H1 (cell line): ENCODE measurements at regions not wholly inside any gene's neighbourhood (a gene's known extent, or its start where the extent isn't known, plus 50 kb on each side); places are given as distances from the start of the nearest gene placed in this dataset.

Source experiments
- CTCF ChIA-PET: fragments of 300-600 bp; sonication (Branson Sonifier 250); formaldehyde crosslinking; loops from one replicate; lab custom pipeline; 2021; ENCODE audit not compliant: partially characterized antibody; lab: Charles Lee
- POLR2A ChIA-PET: fragments of 300-600 bp; sonication (Branson Sonifier 250); formaldehyde crosslinking; loops from one replicate; lab custom pipeline; 2021; ENCODE audit warnings: inconsistent platforms; ENCODE audit not compliant: partially characterized antibody; lab: Charles Lee
- DNase-seq, 2 experiments: peaks; one replicate each; pipeline versions ENCODE4 v3.0.0 to v3.0.0-alpha.2; 2010 to 2022; ENCODE audit warnings: low spot score in 2 of 2, low read depth in 1 of 2, mixed read lengths in 1 of 2
- FAIRE-seq: peaks from 2 replicates; lab custom pipeline; 2011; peaks lifted over from hg19 to GRCh38; lab: Jason Lieb, UNC
- H2AFZ ChIP-seq: 2 replicates; pipeline ENCODE4 v1.8.1; 2012; ENCODE audit warnings: low read length, inconsistent platforms
- H2AK5ac ChIP-seq: 2 replicates; pipeline ENCODE4 v1.6.1; 2013; ENCODE audit warnings: low read depth, low read length
- H2BK120ac ChIP-seq: replicated peaks from 2 replicates; pipeline ENCODE3; 2013; ENCODE audit warnings: low read depth, low read length, inconsistent platforms
- H2BK12ac ChIP-seq: 2 replicates; pipeline ENCODE4 v1.6.1; 2013; ENCODE audit warnings: low read depth, low read length
- H2BK15ac ChIP-seq: 2 replicates; pipeline ENCODE4 v1.6.1; 2013; ENCODE audit warnings: low read length
- H2BK20ac ChIP-seq: 2 replicates; pipeline ENCODE4 v1.6.1; 2013; ENCODE audit warnings: low read length
- H2BK5ac ChIP-seq: 2 replicates; pipeline ENCODE4 v1.6.1; 2013; ENCODE audit warnings: low read depth, low read length
- H3K14ac ChIP-seq: 2 replicates; pipeline ENCODE4 v1.6.1; 2013; ENCODE audit warnings: inconsistent platforms; ENCODE audit not compliant: insufficient read length
- H3K18ac ChIP-seq: 2 replicates; pipeline ENCODE4 v1.6.1; 2013; ENCODE audit warnings: low read length; ENCODE audit errors: extremely low read depth
- H3K23ac ChIP-seq: 2 replicates; pipeline ENCODE4 v1.6.1; 2013; ENCODE audit warnings: inconsistent platforms; ENCODE audit not compliant: insufficient read length
- H3K23me2 ChIP-seq: 2 replicates; pipeline ENCODE4 v1.6.1; 2013; ENCODE audit warnings: low read depth, low read length
- H3K27ac ChIP-seq: 2 replicates; pipeline ENCODE4 v1.6.1; 2011; ENCODE audit warnings: low read depth, low read length, inconsistent platforms
- H3K27me3 ChIP-seq, 4 experiments: replicated peaks in 1 of 4; 1 replicate in 1 of 4; 2 replicates in 3 of 4; pipeline versions ENCODE4 v1.6.1 to v1.8.1; 2011 to 2013; ENCODE audit warnings: low read length in 3 of 4, mild to moderate bottlenecking in 3 of 4, inconsistent platforms in 2 of 4, mixed read lengths in 2 of 4, moderate library complexity in 1 of 4; ENCODE audit not compliant: control insufficient read depth in 3 of 4, insufficient read depth in 3 of 4; ENCODE audit errors: extremely low read depth in 1 of 4
- H3K36me3 ChIP-seq, 4 experiments: 2 replicates each; pipeline versions ENCODE4 v1.6.1 to v1.8.1; 2011 to 2013; ENCODE audit warnings: mild to moderate bottlenecking in 4 of 4, low read length in 3 of 4, moderate library complexity in 2 of 4, control low read depth in 1 of 4, inconsistent platforms in 1 of 4; ENCODE audit not compliant: insufficient read depth in 4 of 4, control insufficient read depth in 2 of 4
- H3K4ac ChIP-seq: replicated peaks from 2 replicates; pipeline ENCODE3; 2013; ENCODE audit warnings: low read length, low read depth, mixed read lengths, inconsistent platforms; ENCODE audit not compliant: insufficient read length
- H3K4me1 ChIP-seq, 4 experiments: replicated peaks in 1 of 4; 1 replicate in 1 of 4; 2 replicates in 3 of 4; pipeline versions ENCODE4 v1.6.1 to v1.8.1; 2011 to 2013; ENCODE audit warnings: low read length in 3 of 4, inconsistent platforms in 2 of 4, mixed read lengths in 1 of 4; ENCODE audit not compliant: insufficient read depth in 4 of 4, control insufficient read depth in 3 of 4
- H3K4me2 ChIP-seq, 2 experiments: 2 replicates each; pipeline versions ENCODE4 v1.6.1 to v1.8.1; 2011 to 2013; ENCODE audit warnings: low read depth in 2 of 2, low read length in 2 of 2, control low read depth in 1 of 2, inconsistent platforms in 1 of 2, mild to moderate bottlenecking in 1 of 2; ENCODE audit not compliant: insufficient read depth in 1 of 2
- H3K4me3 ChIP-seq, 4 experiments: fragments of 200-600, 300-600 bp in 1 of 4; sonication (generic), shearing (Covaris generic), sonication (Bioruptor Twin) in 1 of 4; 2 replicates each; pipeline versions ENCODE4 v1.5.1 to v1.8.1; 2011 to 2016; ENCODE audit warnings: low read length in 4 of 4, low read depth in 3 of 4, control low read depth in 2 of 4, inconsistent platforms in 2 of 4, mild to moderate bottlenecking in 2 of 4, mixed read lengths in 1 of 4, moderate library complexity in 1 of 4; ENCODE audit not compliant: insufficient read depth in 2 of 4; ENCODE audit errors: extremely low read depth in 1 of 4
- H3K56ac ChIP-seq: replicated peaks from 2 replicates; pipeline ENCODE3; 2013; ENCODE audit warnings: low read depth, mild to moderate bottlenecking, mixed read lengths, low read length, inconsistent platforms; ENCODE audit not compliant: insufficient read length
- H3K79me1 ChIP-seq: 2 replicates; pipeline ENCODE4 v1.6.1; 2013; ENCODE audit warnings: low read depth, low read length, control low read depth
- H3K79me2 ChIP-seq, 2 experiments: 2 replicates each; pipeline versions ENCODE4 v1.6.1 to v1.8.1; 2012 to 2013; ENCODE audit warnings: low read length in 2 of 2, mild to moderate bottlenecking in 2 of 2, inconsistent platforms in 1 of 2; ENCODE audit not compliant: insufficient read depth in 2 of 2, control insufficient read depth in 1 of 2
- H3K9ac ChIP-seq, 4 experiments: replicated peaks in 1 of 4; 1 replicate in 1 of 4; 2 replicates in 3 of 4; pipeline versions ENCODE4 v1.6.1 to v1.8.1; 2011 to 2013; ENCODE audit warnings: low read depth in 3 of 4, low read length in 3 of 4, control low read depth in 2 of 4, mild to moderate bottlenecking in 2 of 4, moderate library complexity in 2 of 4, inconsistent platforms in 1 of 4; ENCODE audit errors: extremely low read depth in 1 of 4
- H3K9me3 ChIP-seq, 2 experiments: 2 replicates each; pipeline versions ENCODE4 v1.6.1 to v1.8.1; 2012 to 2013; ENCODE audit warnings: mild to moderate bottlenecking in 2 of 2, moderate library complexity in 2 of 2, control low read depth in 1 of 2, inconsistent platforms in 1 of 2, low read depth in 1 of 2, low read length in 1 of 2, mixed read lengths in 1 of 2; ENCODE audit not compliant: insufficient read depth in 2 of 2
- H4K20me1 ChIP-seq, 2 experiments: replicated peaks in 1 of 2; 2 replicates each; pipeline versions ENCODE3 to v1.8.1; 2011 to 2013; ENCODE audit warnings: inconsistent platforms in 2 of 2, low read length in 2 of 2, mild to moderate bottlenecking in 1 of 2; ENCODE audit not compliant: insufficient read depth in 2 of 2, control insufficient read depth in 1 of 2
- H4K5ac ChIP-seq: 2 replicates; pipeline ENCODE4 v1.6.1; 2013; ENCODE audit warnings: low read length, low read depth, mixed read lengths, inconsistent platforms; ENCODE audit not compliant: insufficient read length
- H4K8ac ChIP-seq: 2 replicates; pipeline ENCODE4 v1.8.0; 2013; ENCODE audit warnings: mild to moderate bottlenecking, moderate library complexity, low read length, inconsistent platforms; ENCODE audit not compliant: insufficient read depth; ENCODE audit errors: extremely low read depth
- H4K91ac ChIP-seq: replicated peaks from 2 replicates; pipeline ENCODE3; 2013; ENCODE audit warnings: low read length, mixed read lengths, inconsistent platforms; ENCODE audit not compliant: insufficient read length
- BRCA1 ChIP-seq: IDR thresholded peaks from 2 replicates; pipeline ENCODE4 v1.6.1; 2012; ENCODE audit warnings: low read depth, low read length, improper control_type of control experiment
- HDAC6 ChIP-seq: IDR thresholded peaks from one replicate; pipeline ENCODE4 v1.7.1; 2012; ENCODE audit warnings: low read depth, mild to moderate bottlenecking, inconsistent platforms, low read length, moderate library complexity
- KDM4A ChIP-seq: IDR thresholded peaks from one replicate; pipeline ENCODE4 v1.7.1; 2012; ENCODE audit warnings: low read depth, mild to moderate bottlenecking, moderate library complexity, low read length, inconsistent platforms; ENCODE audit not compliant: severe bottlenecking
- POLR2A ChIP-seq, 2 experiments: IDR thresholded peaks; 1 replicate in 1 of 2; 2 replicates in 1 of 2; pipeline ENCODE4 v1.6.1; 2011; ENCODE audit warnings: low read depth in 2 of 2, low read length in 2 of 2, mild to moderate bottlenecking in 2 of 2; ENCODE audit errors: control extremely low read depth in 1 of 2
- SIX5 ChIP-seq: IDR thresholded peaks from 2 replicates; pipeline ENCODE4 v1.6.1; 2011; ENCODE audit warnings: mild to moderate bottlenecking, low read depth, low read length
- SP1 ChIP-seq: IDR thresholded peaks from 2 replicates; pipeline ENCODE4 v1.6.1; 2011; ENCODE audit warnings: low read depth, low read length
- SRF ChIP-seq: IDR thresholded peaks from 2 replicates; pipeline ENCODE4 v1.6.1; 2011; ENCODE audit warnings: mild to moderate bottlenecking, low read depth, low read length, moderate library complexity
- SUZ12 ChIP-seq: fragments of 200-600 bp; sonication (generic); IDR thresholded peaks from 2 replicates; pipeline ENCODE4 v1.6.1; 2012; ENCODE audit warnings: mild to moderate bottlenecking, inconsistent platforms, low read length, moderate library complexity, mixed read lengths
- TCF12 ChIP-seq: IDR thresholded peaks from 2 replicates; pipeline ENCODE4 v1.6.1; 2011; ENCODE audit warnings: low read depth, mild to moderate bottlenecking, low read length
- TEAD4 ChIP-seq: IDR thresholded peaks from 2 replicates; pipeline ENCODE4 v1.6.1; 2012; ENCODE audit warnings: low read depth, low read length, inconsistent platforms, mixed read lengths
- WGBS, 2 experiments: shearing (Covaris generic) in 1 of 2; methylation state at CpG; one replicate each; pipeline versions ENCODE4 v1.1.6 to v1.1.7; 2013 to 2015; ENCODE audit warnings: low lambda C conversion rate in 2 of 2, mixed read lengths in 2 of 2, inconsistent platforms in 1 of 2, low coverage in 1 of 2, missing lambda C conversion rate in 1 of 2; ENCODE audit not compliant: insufficient replicate concordance in 2 of 2, insufficient coverage in 1 of 2, insufficient read length in 1 of 2; ENCODE audit errors: extremely low coverage in 1 of 2, missing lambda C conversion rate in 1 of 2; 5-methylcytosine and 5-hydroxymethylcytosine counted together

DNA sequence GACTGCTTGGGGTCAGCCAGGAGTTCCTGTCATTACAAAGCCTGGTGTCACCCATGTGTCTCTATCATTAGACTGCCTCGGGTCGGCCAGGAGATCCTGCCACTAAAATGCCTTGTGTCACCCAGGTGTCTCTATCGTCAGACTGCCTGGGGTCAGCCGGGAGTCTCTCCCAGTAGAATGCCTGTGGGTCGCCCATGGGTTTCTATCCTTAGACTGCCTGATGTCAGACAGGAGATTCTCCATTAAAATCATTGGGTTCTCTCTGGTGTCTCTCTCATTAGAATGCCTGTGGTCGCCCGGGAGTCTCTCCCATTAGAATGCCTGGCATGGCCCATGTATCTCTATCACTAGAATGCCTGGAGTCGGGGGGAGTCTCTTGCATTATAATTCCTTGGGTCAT is 2231.0 kb downstream of the TP53TG3F start:
- no peak overlapping the region for H3K23ac ChIP-seq
- H4K20me1 ChIP-seq = no peaks in the 10 kb centered on the region
- H2BK120ac ChIP-seq = no peak overlapping the region
- H3K79me1 ChIP-seq = no peaks in the 10 kb centered on the region
- no peak overlapping the region for H3K4ac ChIP-seq
- H3K56ac ChIP-seq = no peak overlapping the region
- no peak overlapping the region for H3K9ac ChIP-seq
- H3K79me2 ChIP-seq = no peaks in the 10 kb centered on the region
- no peak overlapping the region for H4K91ac ChIP-seq
- H2BK12ac ChIP-seq = no peak overlapping the region
- H3K18ac ChIP-seq = no peak overlapping the region
- TF ChIP-seq KDM4A (no peak), TEAD4 (no peak), HDAC6 (no peak), SUZ12 (no peak), SRF (no peak), SIX5 (no peak), POLR2A (IDR thresholded peaks at IDR 0.05; ENCODE audit: control extremely low read depth in 1 of 2, low read depth in 2 of 2, low read length in 2 of 2) (no peak), SP1 (no peak), BRCA1 (no peak), TCF12 (no peak)
- H3K27me3 ChIP-seq = no peaks in the 10 kb centered on the region
- H2BK15ac ChIP-seq = no peak overlapping the region
- no peak overlapping the region for H3K14ac ChIP-seq
- no peaks in the 10 kb centered on the region for H3K36me3 ChIP-seq
- FAIRE-seq = no peak
- POLR2A ChIA-PET = no interaction called here
- no peak for DNase-seq
- H4K8ac ChIP-seq = no peak overlapping the region
- H3K4me3 ChIP-seq = no peak overlapping the region
- 84% methylated on average over 8 of the region's 8 CpGs; no CpG with 5 or more reads in 1 of the 2 experiments for WGBS, 2 experiments
- H3K4me1 ChIP-seq = no peaks in the 10 kb centered on the region
- H2BK20ac ChIP-seq = no peak overlapping the region
- no peak overlapping the region for H2AFZ ChIP-seq
- H3K23me2 ChIP-seq = no peaks in the 10 kb centered on the region
- H4K5ac ChIP-seq = no peak overlapping the region
- CTCF ChIA-PET = no interaction called here
- H2AK5ac ChIP-seq = no peak overlapping the region
- H2BK5ac ChIP-seq = no peak overlapping the region
- peaks cover 24 to 99% of the 10 kb centered on the region in 2 experiments for H3K9me3 ChIP-seq
- H3K4me2 ChIP-seq = no peak overlapping the region
- H3K27ac ChIP-seq = no peak overlapping the region
